ENCODE measurements at regions not wholly inside any gene's neighbourhood (a gene's known extent, or its start where the extent isn't known, plus 50 kb on each side); places are given as distances from the start of the nearest gene placed in this dataset.

DNA sequence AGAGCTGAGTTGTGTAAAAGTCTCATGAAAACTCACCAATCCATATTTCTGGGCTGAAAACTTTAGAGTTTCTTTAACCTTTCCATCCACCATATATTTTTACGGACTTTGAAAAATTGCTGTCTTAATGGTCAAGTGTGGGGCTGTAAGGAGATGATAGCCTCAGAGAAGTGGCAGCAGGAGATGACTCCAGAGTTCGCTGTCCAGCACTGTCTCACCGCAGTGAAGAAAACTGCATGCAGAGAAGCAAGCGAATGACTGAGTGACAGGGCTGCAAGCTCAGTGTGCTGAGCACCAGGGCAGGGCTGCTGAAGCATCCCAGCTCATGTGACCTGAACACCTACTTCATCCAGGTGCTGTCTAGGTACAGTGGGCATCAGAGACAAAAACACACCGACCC is 564.5 kb downstream of the ACTR3B start:
- no peak for TF ChIP-seq CTCF (IDR thresholded peaks at IDR 0.05; ENCODE audit: insufficient read depth, low read depth, low read length)
- H3K4me3 ChIP-seq (ENCODE audit: low read depth, low read length), result no peak overlapping the region
- CTCF ChIA-PET, result no interaction called here
- no peaks in the 10 kb centered on the region for H3K27me3 ChIP-seq (ENCODE audit: control insufficient read depth, insufficient read depth, low read length)
- H3K36me3 ChIP-seq (ENCODE audit: control insufficient read depth, insufficient read depth, low read length), result no peaks in the 10 kb centered on the region
- POLR2A ChIA-PET, result no interaction called here
- DNase-seq (ENCODE audit: low read depth), result no peak

DNA sequence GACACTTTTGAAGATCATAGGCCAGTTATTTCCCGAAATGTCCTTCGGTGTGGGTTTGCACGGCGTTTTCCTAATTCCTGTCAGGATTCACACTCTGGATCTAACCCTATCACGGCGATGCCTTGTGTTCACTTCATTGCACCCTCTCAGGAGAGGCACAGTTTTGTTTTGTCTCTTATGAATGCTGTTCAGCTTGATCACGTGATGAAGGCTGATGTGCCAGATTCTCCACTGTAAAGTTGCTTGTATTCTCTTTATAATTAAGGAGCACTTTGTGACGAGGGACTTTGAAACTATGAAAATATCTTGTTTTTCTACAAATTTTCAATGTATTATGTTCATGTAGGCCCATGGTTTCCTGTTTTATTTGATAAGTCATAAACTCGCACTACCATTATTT is 568.1 kb downstream of the ACTR3B start:
- no peak for DNase-seq (ENCODE audit: low read depth)

DNA sequence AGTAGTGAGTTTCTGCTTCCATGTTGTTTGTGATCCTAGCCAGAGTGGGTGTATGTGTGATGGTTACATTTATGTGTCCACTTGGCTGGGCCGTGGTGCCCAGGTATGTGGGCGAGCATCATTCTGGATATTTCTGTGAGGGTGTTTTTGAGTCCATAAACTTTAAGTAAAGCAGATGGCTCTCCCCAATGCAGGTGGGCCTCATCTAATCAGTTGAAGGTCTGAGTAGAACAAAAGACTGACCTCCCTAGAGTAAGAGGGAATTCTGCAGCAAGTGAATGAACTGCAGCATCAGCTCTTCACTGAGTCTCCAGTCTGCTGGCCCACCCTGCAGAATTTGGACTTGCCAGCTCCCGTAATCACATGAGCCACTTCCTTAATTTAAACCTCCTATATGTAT is 571.9 kb downstream of the ACTR3B start:
- POLR2A ChIA-PET, result no interaction called here
- Histone ChIP-seq H3K4me3 (ENCODE audit: low read depth, low read length) (no peak overlapping the region), H3K27me3 (ENCODE audit: control insufficient read depth, insufficient read depth, low read length) (no peaks in the 10 kb centered on the region), H3K36me3 (ENCODE audit: control insufficient read depth, insufficient read depth, low read length) (no peaks in the 10 kb centered on the region)
- no peak for DNase-seq (ENCODE audit: low read depth)
- CTCF ChIA-PET, result no interaction called here
- TF ChIP-seq CTCF (IDR thresholded peaks at IDR 0.05; ENCODE audit: insufficient read depth, low read depth, low read length), result no peak

More for the DNA sequence above, 568.1 kb downstream of the ACTR3B start:
- ChIA-PET POLR2A (no interaction called here), CTCF (no interaction called here)
- Histone ChIP-seq H3K27me3 (ENCODE audit: control insufficient read depth, insufficient read depth, low read length) (no peaks in the 10 kb centered on the region), H3K4me3 (ENCODE audit: low read depth, low read length) (no peak overlapping the region), H3K36me3 (ENCODE audit: control insufficient read depth, insufficient read depth, low read length) (no peaks in the 10 kb centered on the region)
- no peak for TF ChIP-seq CTCF (IDR thresholded peaks at IDR 0.05; ENCODE audit: insufficient read depth, low read depth, low read length)

- TF ChIP-seq CTCF (IDR thresholded peaks at IDR 0.05; ENCODE audit: insufficient read depth, low read depth, low read length), result no peak
- H3K4me3 ChIP-seq (ENCODE audit: low read depth, low read length), result no peak overlapping the region
- no peak for DNase-seq (ENCODE audit: low read depth)
- ChIA-PET POLR2A (no interaction called here), CTCF (no interaction called here)
- no peaks in the 10 kb centered on the region for H3K36me3 ChIP-seq (ENCODE audit: control insufficient read depth, insufficient read depth, low read length)
- H3K27me3 ChIP-seq (ENCODE audit: control insufficient read depth, insufficient read depth, low read length), result no peaks in the 10 kb centered on the region
Observed at GRCh38 chr7:153354071-153354470, 594.5 kb downstream of the ACTR3B start.

DNA sequence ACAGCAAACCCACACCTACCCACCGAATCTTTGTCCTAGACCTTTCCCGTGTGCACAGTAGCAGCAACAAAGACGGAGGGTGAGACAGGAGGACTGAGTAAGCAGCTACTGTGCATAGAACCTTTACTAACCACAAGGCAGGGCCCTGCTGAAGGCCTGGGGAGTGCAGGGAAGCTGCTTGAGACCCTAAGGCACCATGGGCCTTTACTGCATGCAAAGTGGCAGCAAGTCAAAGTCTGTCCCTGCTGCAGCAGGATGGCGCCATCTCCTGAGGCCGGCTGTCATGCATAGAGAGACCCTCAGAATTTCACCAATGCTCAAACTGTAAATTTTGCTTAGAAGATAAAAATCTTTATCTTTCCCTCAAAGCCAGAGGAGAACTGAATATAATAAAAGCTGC is 610.5 kb downstream of the ACTR3B start:
- TF ChIP-seq CTCF (IDR thresholded peaks at IDR 0.05; ENCODE audit: insufficient read depth, low read depth, low read length), result no peak
- H3K36me3 ChIP-seq (ENCODE audit: control insufficient read depth, insufficient read depth, low read length), result no peaks in the 10 kb centered on the region
- H3K27me3 ChIP-seq (ENCODE audit: control insufficient read depth, insufficient read depth, low read length), result no peaks in the 10 kb centered on the region
- ChIA-PET CTCF (no interaction called here), POLR2A (no interaction called here)
- H3K4me3 ChIP-seq (ENCODE audit: low read depth, low read length), result no peak overlapping the region
- DNase-seq (ENCODE audit: low read depth), result no peak

All from BJ (cell line).